PC-9 (cell line): ENCODE measurements at regions not wholly inside any gene's neighbourhood (a gene's known extent, or its start where the extent isn't known, plus 50 kb on each side); places are given as distances from the start of the nearest gene placed in this dataset.

Source experiments
- CTCF ChIP-seq: fragments of 200-600 bp; sonication (generic); conservative IDR thresholded peaks from 2 replicates; pipeline ENCODE4 v1.6.1; 2017; ENCODE audit warnings: mixed run types, antibody characterized with exemption, mild to moderate bottlenecking, moderate library complexity
- EZH2 ChIP-seq: fragments of 200-600 bp; sonication (generic); IDR thresholded peaks from 2 replicates; pipeline ENCODE4 v1.8.0; 2017; ENCODE audit warnings: antibody characterized with exemption, low read depth

- no peak for TF ChIP-seq CTCF
- TF ChIP-seq EZH2: no peak
Measured at GRCh38 chr1:88168126-88168525, 515.9 kb upstream of the PKN2 start.
